ENCODE measurements at regions not wholly inside any gene's neighbourhood (a gene's known extent, or its start where the extent isn't known, plus 50 kb on each side); places are given as distances from the start of the nearest gene placed in this dataset.

DNA sequence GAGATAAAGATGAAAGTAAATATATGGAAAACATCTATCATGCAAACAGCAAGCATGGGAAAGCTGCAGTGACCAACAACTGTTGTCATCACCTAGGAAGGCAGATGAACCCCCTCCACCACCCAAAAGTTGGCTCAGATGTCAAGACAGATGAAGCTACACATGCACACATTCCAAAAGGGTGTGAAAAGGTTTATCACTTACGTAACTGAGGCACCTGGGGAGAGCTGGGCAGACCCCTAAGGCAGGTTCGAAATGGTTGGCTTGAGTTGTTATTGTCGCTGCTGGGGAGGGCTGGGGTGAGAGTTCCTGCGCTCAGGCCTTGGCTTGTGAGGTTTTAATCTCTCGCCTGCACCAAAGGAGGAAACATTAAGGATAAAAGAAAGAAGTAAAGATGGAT lies 355.1 kb upstream of the CHRM3 start:
- Histone ChIP-seq H3K9ac (ENCODE audit: low read depth, low read length, poor library complexity, severe bottlenecking) (no peak overlapping the region), H3K9me2 (replicated peaks; ENCODE audit: low read depth, low read length) (no peaks in the 10 kb centered on the region), H3F3A (ENCODE audit: low read depth) (no peaks in the 10 kb centered on the region), H3K4me2 (ENCODE audit: low read depth, low read length, poor library complexity, severe bottlenecking) (no peak overlapping the region), H3K79me2 (ENCODE audit: insufficient read depth, low read length) (no peaks in the 10 kb centered on the region), H2AFZ (ENCODE audit: low read length) (no peak overlapping the region), H3K4me3 (ENCODE audit: low read length, poor library complexity, severe bottlenecking) (no peak overlapping the region), H3K9me3 (ENCODE audit: insufficient read depth, low read depth, low read length) (no peaks in the 10 kb centered on the region; the same call in 1 of the 2 replicates), H3K4me1 (ENCODE audit: insufficient read depth, low read length, poor library complexity, severe bottlenecking) (no peaks in the 10 kb centered on the region), H3K27me3 (ENCODE audit: insufficient read depth, low read length, poor library complexity, severe bottlenecking) (no peaks in the 10 kb centered on the region), H4K20me1 (ENCODE audit: insufficient read depth, low read length, poor library complexity, severe bottlenecking) (no peaks in the 10 kb centered on the region), H3K36me3 (ENCODE audit: insufficient read depth, low read length) (no peaks in the 10 kb centered on the region)
- no peak for TF ChIP-seq CTCF (conservative IDR thresholded peaks at IDR 0.05; ENCODE audit: low read length)
- no peak for TF ChIP-seq EZH2phosphoT487 (IDR thresholded peaks at IDR 0.05; ENCODE audit: borderline replicate concordance)

DNA sequence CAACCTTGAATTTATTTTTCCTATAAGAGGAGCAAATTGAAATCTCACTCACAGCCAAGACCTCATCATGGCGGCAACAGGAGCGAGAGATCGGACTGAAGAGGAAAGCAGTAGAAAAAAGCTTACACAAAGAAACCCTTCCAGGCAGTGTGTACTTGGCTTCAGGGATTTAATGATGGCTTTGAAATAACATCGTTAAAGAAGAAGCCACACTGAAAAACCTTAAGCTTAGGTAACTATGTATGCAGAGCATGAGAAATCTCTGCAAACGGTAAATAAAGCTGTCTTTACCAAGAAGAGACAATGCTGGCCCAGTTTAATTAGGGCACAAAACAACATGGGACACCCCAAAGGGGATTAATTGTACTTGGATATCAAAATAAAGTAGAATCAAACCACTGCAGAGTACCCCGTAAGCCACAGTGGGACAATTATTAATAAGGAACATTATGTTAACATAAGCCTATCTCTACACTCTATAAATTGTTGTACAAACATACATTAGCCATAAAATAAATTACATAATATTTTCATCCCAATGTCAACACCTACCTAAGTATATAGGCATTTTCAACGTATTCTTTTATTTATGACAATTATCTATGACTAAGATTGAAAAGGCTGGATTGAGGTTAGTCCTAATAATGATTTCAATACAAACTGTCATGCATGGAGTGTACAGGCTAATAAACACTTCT lies 360.2 kb upstream of the CHRM3 start:
- H3K79me2 ChIP-seq (ENCODE audit: insufficient read depth, low read length), result no peaks in the 10 kb centered on the region
- no peak overlapping the region for H2AFZ ChIP-seq (ENCODE audit: low read length)
- no peaks in the 10 kb centered on the region for H3K4me1 ChIP-seq (ENCODE audit: insufficient read depth, low read length, poor library complexity, severe bottlenecking)
- no peaks in the 10 kb centered on the region for H4K20me1 ChIP-seq (ENCODE audit: insufficient read depth, low read length, poor library complexity, severe bottlenecking)
- H3K9ac ChIP-seq (ENCODE audit: low read depth, low read length, poor library complexity, severe bottlenecking), result no peak overlapping the region
- no peaks in the 10 kb centered on the region for H3F3A ChIP-seq (ENCODE audit: low read depth)
- H3K27me3 ChIP-seq (ENCODE audit: insufficient read depth, low read length, poor library complexity, severe bottlenecking), result no peaks in the 10 kb centered on the region
- no peak overlapping the region for H3K4me3 ChIP-seq (ENCODE audit: low read length, poor library complexity, severe bottlenecking)
- no peaks in the 10 kb centered on the region for H3K9me2 ChIP-seq (replicated peaks; ENCODE audit: low read depth, low read length)
- TF ChIP-seq EZH2phosphoT487 (IDR thresholded peaks at IDR 0.05; ENCODE audit: borderline replicate concordance), result no peak
- no peak for TF ChIP-seq CTCF (conservative IDR thresholded peaks at IDR 0.05; ENCODE audit: low read length)
- H3K36me3 ChIP-seq (ENCODE audit: insufficient read depth, low read length), result no peaks in the 10 kb centered on the region
- no peaks in the 10 kb centered on the region; the same call in 1 of the 2 replicates for H3K9me3 ChIP-seq (ENCODE audit: insufficient read depth, low read depth, low read length)
- no peak overlapping the region for H3K4me2 ChIP-seq (ENCODE audit: low read depth, low read length, poor library complexity, severe bottlenecking)

GRCh38 chr1:239025223-239025622 lies 361.1 kb upstream of the CHRM3 start:
- no peaks in the 10 kb centered on the region for H3K27me3 ChIP-seq (ENCODE audit: insufficient read depth, low read length, poor library complexity, severe bottlenecking)
- TF ChIP-seq CTCF (conservative IDR thresholded peaks at IDR 0.05; ENCODE audit: low read length) (no peak), EZH2phosphoT487 (IDR thresholded peaks at IDR 0.05; ENCODE audit: borderline replicate concordance) (no peak)
- no peak overlapping the region for H2AFZ ChIP-seq (ENCODE audit: low read length)
- H3K9me2 ChIP-seq (replicated peaks; ENCODE audit: low read depth, low read length), result no peaks in the 10 kb centered on the region
- no peaks in the 10 kb centered on the region for H3K4me1 ChIP-seq (ENCODE audit: insufficient read depth, low read length, poor library complexity, severe bottlenecking)
- H3K79me2 ChIP-seq (ENCODE audit: insufficient read depth, low read length), result no peaks in the 10 kb centered on the region
- H3K9ac ChIP-seq (ENCODE audit: low read depth, low read length, poor library complexity, severe bottlenecking), result no peak overlapping the region
- no peak overlapping the region for H3K4me2 ChIP-seq (ENCODE audit: low read depth, low read length, poor library complexity, severe bottlenecking)
- H3K9me3 ChIP-seq (ENCODE audit: insufficient read depth, low read depth, low read length), result no peaks in the 10 kb centered on the region; the same call in 1 of the 2 replicates
- no peak overlapping the region for H3K4me3 ChIP-seq (ENCODE audit: low read length, poor library complexity, severe bottlenecking)
- no peaks in the 10 kb centered on the region for H3F3A ChIP-seq (ENCODE audit: low read depth)
- H4K20me1 ChIP-seq (ENCODE audit: insufficient read depth, low read length, poor library complexity, severe bottlenecking), result no peaks in the 10 kb centered on the region
- H3K36me3 ChIP-seq (ENCODE audit: insufficient read depth, low read length), result no peaks in the 10 kb centered on the region
